Upper lobe of left lung (tissue), 6 donors: ENCODE measurements at regions not wholly inside any gene's neighbourhood (a gene's known extent, or its start where the extent isn't known, plus 50 kb on each side); places are given as distances from the start of the nearest gene placed in this dataset.

ENCODE experiments used
- ATAC-seq, 2 donors: fragments of 200-7000 bp; cut with Tn5 transposase; one replicate each; pipeline ENCODE4 v1.9.1; 2022; ENCODE audit warnings: mild to moderate bottlenecking in 2 of 2, moderate library complexity in 2 of 2; ENCODE audit not compliant: low FRiP score in 2 of 2
- DNase-seq, 2 donors: peaks; one replicate each; pipeline ENCODE4 v3.0.0-alpha.2; 2019 to 2020
- H3K27ac ChIP-seq, 4 donors: fragments of 200-600 bp; sonication (generic); one replicate each; pipeline ENCODE4 v1.5.1; 2016 to 2019
- H3K27me3 ChIP-seq, 4 donors: fragments of 200-600 bp; sonication (generic); one replicate each; pipeline ENCODE4 v1.5.1; 2017 to 2019
- H3K36me3 ChIP-seq, 4 donors: fragments of 200-600 bp; sonication (generic); one replicate each; pipeline ENCODE4 v1.5.1; 2016 to 2019
- H3K4me1 ChIP-seq, 4 donors: fragments of 200-600 bp; sonication (generic); one replicate each; pipeline ENCODE4 v1.5.1; 2018 to 2019
- H3K4me3 ChIP-seq, 4 donors: fragments of 200-600 bp; sonication (generic); one replicate each; pipeline ENCODE4 v1.5.1; 2017 to 2019; ENCODE audit warnings: mild to moderate bottlenecking in 2 of 4, moderate library complexity in 1 of 4
- H3K9me3 ChIP-seq, 4 donors: fragments of 200-600 bp; sonication (generic); one replicate each; pipeline ENCODE4 v1.5.1; 2018 to 2019
- EP300 ChIP-seq, 4 donors: sonication (generic); formaldehyde crosslinking; IDR thresholded peaks; one replicate each; pipeline ENCODE4 v1.5.1; 2017; ENCODE audit warnings: antibody characterized with exemption in 4 of 4, control low read depth in 2 of 4
- POLR2A ChIP-seq, 4 donors: fragments of 450-650 bp; IDR thresholded peaks; one replicate each; pipeline ENCODE4 v1.5.1; 2016 to 2017; ENCODE audit warnings: antibody characterized with exemption in 4 of 4, mild to moderate bottlenecking in 2 of 4
- POLR2AphosphoS5 ChIP-seq, 2 donors: sonication (generic); formaldehyde crosslinking; IDR thresholded peaks; one replicate each; pipeline ENCODE4 v1.5.1; 2017; ENCODE audit warnings: antibody characterized with exemption in 2 of 2
- WGBS, 2 donors: methylation state at CpG; one replicate each; pipeline ENCODE4 v1.1.5; 2017 to 2018; 5-methylcytosine and 5-hydroxymethylcytosine counted together
- TF ChIP-seq, protein P1 (sequence below), 6 experiments: fragments of 450-650 bp in 4 of 6; fragments of 200-600 bp in 2 of 6; sonication (generic) in 2 of 6; IDR thresholded peaks; one replicate each; pipeline ENCODE4 v1.5.1; 2016 to 2019; ENCODE audit warnings: antibody characterized with exemption in 6 of 6
- donor health status: DM: no; HTN: no; CAD: no; lungs with moderate emphysema.
- donor health status: DM: no; HTN: yes; CAD: no; lungs with severe emphysema.

GRCh38 chr15:73803806-73804205 is 50.7 kb upstream of the INSYN1 start:
- ATAC-seq (no peak), DNase-seq (no peak)
- no peak for TF ChIP-seq POLR2A (IDR thresholded peaks at IDR 0.05)
- TF ChIP-seq POLR2AphosphoS5 (IDR thresholded peaks at IDR 0.05), result no peak
- TF ChIP-seq EP300 (IDR thresholded peaks at IDR 0.05), result no peak
- TF ChIP-seq, protein P1, sequence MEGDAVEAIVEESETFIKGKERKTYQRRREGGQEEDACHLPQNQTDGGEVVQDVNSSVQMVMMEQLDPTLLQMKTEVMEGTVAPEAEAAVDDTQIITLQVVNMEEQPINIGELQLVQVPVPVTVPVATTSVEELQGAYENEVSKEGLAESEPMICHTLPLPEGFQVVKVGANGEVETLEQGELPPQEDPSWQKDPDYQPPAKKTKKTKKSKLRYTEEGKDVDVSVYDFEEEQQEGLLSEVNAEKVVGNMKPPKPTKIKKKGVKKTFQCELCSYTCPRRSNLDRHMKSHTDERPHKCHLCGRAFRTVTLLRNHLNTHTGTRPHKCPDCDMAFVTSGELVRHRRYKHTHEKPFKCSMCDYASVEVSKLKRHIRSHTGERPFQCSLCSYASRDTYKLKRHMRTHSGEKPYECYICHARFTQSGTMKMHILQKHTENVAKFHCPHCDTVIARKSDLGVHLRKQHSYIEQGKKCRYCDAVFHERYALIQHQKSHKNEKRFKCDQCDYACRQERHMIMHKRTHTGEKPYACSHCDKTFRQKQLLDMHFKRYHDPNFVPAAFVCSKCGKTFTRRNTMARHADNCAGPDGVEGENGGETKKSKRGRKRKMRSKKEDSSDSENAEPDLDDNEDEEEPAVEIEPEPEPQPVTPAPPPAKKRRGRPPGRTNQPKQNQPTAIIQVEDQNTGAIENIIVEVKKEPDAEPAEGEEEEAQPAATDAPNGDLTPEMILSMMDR (IDR thresholded peaks at IDR 0.05), result no peak
- Histone ChIP-seq H3K27ac (no peak overlapping the region), H3K4me3 (no peak overlapping the region), H3K27me3 (no peaks in the 10 kb centered on the region), H3K36me3 (no peaks in the 10 kb centered on the region), H3K9me3 (no peaks in the 10 kb centered on the region), H3K4me1 (no peaks in the 10 kb centered on the region)
- WGBS, 2 donors, result 83% methylated on average over 2 of the region's 2 CpGs; no CpG with 5 or more reads in 1 of the 2 donors

- H3K27me3 ChIP-seq, result no peaks in the 10 kb centered on the region
- 89% methylated on average over 7 to 9 of the region's 9 CpGs for WGBS, 2 donors
- H3K9me3 ChIP-seq, result no peaks in the 10 kb centered on the region
- ATAC-seq (no peak), DNase-seq (no peak)
- H3K4me3 ChIP-seq, result no peak overlapping the region
- H3K36me3 ChIP-seq, result no peaks in the 10 kb centered on the region
- TF ChIP-seq POLR2AphosphoS5 (IDR thresholded peaks at IDR 0.05), result no peak
- H3K4me1 ChIP-seq, result no peaks in the 10 kb centered on the region
- no peak overlapping the region for H3K27ac ChIP-seq
Measured at GRCh38 chr15:73805504-73806089, 52.4 kb upstream of the INSYN1 start.

DNA sequence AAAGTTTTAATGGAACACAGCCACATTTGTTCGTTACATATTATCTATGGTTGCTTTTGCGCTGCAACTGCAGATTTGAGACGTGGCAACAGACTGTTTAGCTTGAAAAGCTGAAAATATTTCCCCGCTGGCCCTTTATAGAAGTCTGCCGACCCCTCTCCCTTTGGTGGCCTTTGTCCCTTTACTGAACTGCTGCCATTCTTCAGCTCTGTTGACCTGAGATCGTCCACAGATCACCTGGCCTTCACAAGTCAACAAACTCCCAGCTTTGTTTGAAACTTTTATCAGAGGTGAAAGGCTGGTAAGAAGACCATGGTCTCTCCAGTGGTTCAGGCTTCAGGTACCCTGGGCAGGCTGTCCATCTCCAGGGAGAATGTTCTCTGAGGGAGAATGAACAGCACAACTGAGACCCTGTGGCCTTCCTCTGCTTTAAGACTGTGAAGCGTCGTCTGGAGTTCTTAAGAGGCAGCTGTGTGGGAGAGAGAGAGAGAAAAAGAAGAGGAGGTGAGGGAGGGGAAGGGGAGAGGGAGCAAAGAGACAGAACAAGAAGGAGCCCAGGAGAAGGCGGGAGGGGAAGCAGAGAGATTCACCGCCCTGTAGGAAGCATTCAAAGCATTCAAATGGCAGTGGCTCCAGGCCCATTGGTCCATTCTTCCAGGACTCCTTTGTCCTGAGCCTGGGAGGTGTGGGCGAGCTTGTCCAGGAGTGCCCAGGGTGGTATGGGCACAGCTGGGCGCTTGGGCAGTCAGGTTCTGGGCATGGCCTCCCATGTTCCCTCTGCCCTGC is 53.7 kb upstream of the INSYN1 start:
- DNase-seq (no peak), ATAC-seq (no peak)
- Histone ChIP-seq H3K36me3 (no peaks in the 10 kb centered on the region), H3K27ac (no peak overlapping the region), H3K4me1 (no peaks in the 10 kb centered on the region), H3K9me3 (no peaks in the 10 kb centered on the region), H3K27me3 (no peaks in the 10 kb centered on the region), H3K4me3 (no peak overlapping the region)
- TF ChIP-seq EP300 (IDR thresholded peaks at IDR 0.05) (no peak), POLR2AphosphoS5 (IDR thresholded peaks at IDR 0.05) (no peak), POLR2A (IDR thresholded peaks at IDR 0.05) (no peak)
- TF ChIP-seq, protein P1 (IDR thresholded peaks at IDR 0.05), result no peak
- 81 to 82% methylated on average over 12 of the region's 12 CpGs for WGBS, 2 donors

GRCh38 chr15:73807865-73808264 is 54.7 kb upstream of the INSYN1 start:
- WGBS, 2 donors, result 64 to 85% methylated on average over 4 of the region's 4 CpGs
- TF ChIP-seq POLR2AphosphoS5 (IDR thresholded peaks at IDR 0.05) (no peak), POLR2A (IDR thresholded peaks at IDR 0.05) (no peak), EP300 (IDR thresholded peaks at IDR 0.05) (no peak)
- TF ChIP-seq, protein P1 (IDR thresholded peaks at IDR 0.05), result no peak

GRCh38 chr15:73809728-73810501 is 56.8 kb upstream of the INSYN1 start:
- DNase-seq (no peak), ATAC-seq (peak in 1 of 2 donors; percentile 23)
- Histone ChIP-seq H3K9me3 (no peaks in the 10 kb centered on the region), H3K4me3 (no peak overlapping the region), H3K4me1 (no peaks in the 10 kb centered on the region), H3K36me3 (no peaks in the 10 kb centered on the region), H3K27ac (no peak overlapping the region), H3K27me3 (no peaks in the 10 kb centered on the region)
- 50 to 65% methylated on average over 8 to 10 of the region's 10 CpGs for WGBS, 2 donors
- TF ChIP-seq POLR2A (IDR thresholded peaks at IDR 0.05) (no peak), POLR2AphosphoS5 (IDR thresholded peaks at IDR 0.05) (no peak), EP300 (IDR thresholded peaks at IDR 0.05) (no peak)
- TF ChIP-seq, protein P1 (IDR thresholded peaks at IDR 0.05), result no peak

More at GRCh38 chr15:73807865-73808264, 54.7 kb upstream of the INSYN1 start:
- Histone ChIP-seq H3K9me3 (no peaks in the 10 kb centered on the region), H3K27me3 (no peaks in the 10 kb centered on the region), H3K36me3 (no peaks in the 10 kb centered on the region), H3K4me1 (no peaks in the 10 kb centered on the region), H3K4me3 (no peak overlapping the region), H3K27ac (no peak overlapping the region)
- no peak for ATAC-seq
- DNase-seq, result no peak
